Suprapubic skin (tissue), 4 donors: ENCODE measurements at regions not wholly inside any gene's neighbourhood (a gene's known extent, or its start where the extent isn't known, plus 50 kb on each side); places are given as distances from the start of the nearest gene placed in this dataset.
"Not testable (repeated sequence)": the region's sequence is repeated elsewhere in the genome, so short reads cannot be mapped to it uniquely, and the experiment has no call there.

ENCODE experiments used
- DNase-seq, 2 donors: peaks; one replicate each; pipeline ENCODE4 v3.0.0-alpha.2; 2019; ENCODE audit warnings: low spot score in 2 of 2
- H3K27ac ChIP-seq: fragments of 200-600 bp; sonication (generic); one replicate; pipeline ENCODE4 v1.5.1; 2019
- H3K27me3 ChIP-seq: fragments of 200-600 bp; sonication (generic); one replicate; pipeline ENCODE4 v1.5.1; 2019
- H3K36me3 ChIP-seq: fragments of 200-600 bp; sonication (generic); one replicate; pipeline ENCODE4 v1.5.1; 2019
- H3K4me1 ChIP-seq: fragments of 200-600 bp; sonication (generic); one replicate; pipeline ENCODE4 v1.5.1; 2019
- H3K4me3 ChIP-seq: fragments of 200-600 bp; sonication (generic); one replicate; pipeline ENCODE4 v1.5.1; 2019; ENCODE audit warnings: mild to moderate bottlenecking
- H3K9me3 ChIP-seq: fragments of 200-600 bp; sonication (generic); one replicate; pipeline ENCODE4 v1.5.1; 2019
- CTCF ChIP-seq, 2 donors: fragments of 200-600 bp in 1 of 2; fragments of 450-650 bp in 1 of 2; sonication (generic) in 1 of 2; IDR thresholded peaks; one replicate each; pipeline ENCODE4 v1.5.1; 2016 to 2019; ENCODE audit warnings: antibody characterized with exemption in 2 of 2, mild to moderate bottlenecking in 1 of 2, moderate library complexity in 1 of 2
- EP300 ChIP-seq: sonication (generic); formaldehyde crosslinking; IDR thresholded peaks from one replicate; pipeline ENCODE4 v1.6.1; 2017; ENCODE audit warnings: antibody characterized with exemption
- POLR2A ChIP-seq, 2 donors: fragments of 450-650 bp; IDR thresholded peaks; one replicate each; pipeline ENCODE4 v1.6.1; 2017; ENCODE audit warnings: antibody characterized with exemption in 2 of 2, mild to moderate bottlenecking in 2 of 2, moderate library complexity in 2 of 2
- POLR2AphosphoS5 ChIP-seq, 3 donors: sonication (generic); formaldehyde crosslinking; IDR thresholded peaks; one replicate each; pipeline ENCODE4 v1.6.1; 2017; ENCODE audit warnings: antibody characterized with exemption in 3 of 3
- WGBS: methylation state at CpG from one replicate; pipeline ENCODE4 v1.1.5; 2018; 5-methylcytosine and 5-hydroxymethylcytosine counted together

- no peak overlapping the region for H3K4me3 ChIP-seq
- TF ChIP-seq POLR2AphosphoS5 (IDR thresholded peaks at IDR 0.05) (no peak), EP300 (no peak), CTCF (IDR thresholded peaks at IDR 0.05) (no peak), POLR2A (IDR thresholded peaks at IDR 0.05) (no peak)
- WGBS = 57% methylated on average over 6 of the region's 6 CpGs
- no peaks in the 10 kb centered on the region for H3K9me3 ChIP-seq
- H3K27ac ChIP-seq = no peak overlapping the region
- no peaks in the 10 kb centered on the region for H3K36me3 ChIP-seq
- DNase-seq = no peak
- H3K4me1 ChIP-seq = peaks cover 6% of the 10 kb centered on the region
- no peaks in the 10 kb centered on the region for H3K27me3 ChIP-seq
These were observed 222.6 kb downstream of the MREG start for GRCh38 chr2:215790523-215791421.

GRCh38 chr2:215787565-215788178, 225.7 kb downstream of the MREG start:
- no peaks in the 10 kb centered on the region for H3K27me3 ChIP-seq
- 73% methylated on average over 7 of the region's 7 CpGs for WGBS
- H3K36me3 ChIP-seq = no peaks in the 10 kb centered on the region
- no peaks in the 10 kb centered on the region for H3K9me3 ChIP-seq
- no peak overlapping the region for H3K4me3 ChIP-seq
- no peak for TF ChIP-seq CTCF (IDR thresholded peaks at IDR 0.05)
- TF ChIP-seq EP300 = no peak
- no peak for TF ChIP-seq POLR2AphosphoS5 (IDR thresholded peaks at IDR 0.05)
- no peak for TF ChIP-seq POLR2A (IDR thresholded peaks at IDR 0.05)
- H3K27ac ChIP-seq = no peak overlapping the region
- H3K4me1 ChIP-seq = no peaks in the 10 kb centered on the region
- DNase-seq = no peak

GRCh38 chr2:215787025-215787424, 226.3 kb downstream of the MREG start:
- TF ChIP-seq POLR2AphosphoS5 (IDR thresholded peaks at IDR 0.05) (no peak), POLR2A (IDR thresholded peaks at IDR 0.05) (no peak), CTCF (IDR thresholded peaks at IDR 0.05) (no peak), EP300 (no peak)
- WGBS = 84% methylated on average over 3 of the region's 3 CpGs
- Histone ChIP-seq H3K27ac (no peak overlapping the region), H3K9me3 (no peaks in the 10 kb centered on the region), H3K4me3 (no peak overlapping the region), H3K4me1 (peaks cover 3% of the 10 kb centered on the region), H3K36me3 (no peaks in the 10 kb centered on the region), H3K27me3 (no peaks in the 10 kb centered on the region)
- no peak for DNase-seq

GRCh38 chr2:215784371-215784783, 229.0 kb downstream of the MREG start:
- Histone ChIP-seq H3K9me3 (no peaks in the 10 kb centered on the region), H3K36me3 (no peaks in the 10 kb centered on the region), H3K4me3 (no peak overlapping the region), H3K27me3 (no peaks in the 10 kb centered on the region), H3K4me1 (peaks cover 3% of the 10 kb centered on the region), H3K27ac (peak overlapping the region; percentile 11)
- TF ChIP-seq POLR2A (IDR thresholded peaks at IDR 0.05) = no peak
- no peak for TF ChIP-seq EP300
- TF ChIP-seq POLR2AphosphoS5 (IDR thresholded peaks at IDR 0.05) = no peak
- TF ChIP-seq CTCF (IDR thresholded peaks at IDR 0.05) = no peak
- WGBS = 38% methylated on average over 3 of the region's 3 CpGs
- DNase-seq = no peak

- H3K4me3 ChIP-seq, DNase-seq, H3K27ac ChIP-seq, H3K27me3 ChIP-seq, H3K36me3 ChIP-seq, H3K4me1 ChIP-seq, H3K9me3 ChIP-seq: not testable (repeated sequence)
- WGBS = 97% methylated on average over 7 of the region's 7 CpGs
These were observed 229.7 kb downstream of the MREG start for GRCh38 chr2:215783640-215784039.
